ENCODE measurements at regions not wholly inside any gene's neighbourhood (a gene's known extent, or its start where the extent isn't known, plus 50 kb on each side); places are given as distances from the start of the nearest gene placed in this dataset.

DNA sequence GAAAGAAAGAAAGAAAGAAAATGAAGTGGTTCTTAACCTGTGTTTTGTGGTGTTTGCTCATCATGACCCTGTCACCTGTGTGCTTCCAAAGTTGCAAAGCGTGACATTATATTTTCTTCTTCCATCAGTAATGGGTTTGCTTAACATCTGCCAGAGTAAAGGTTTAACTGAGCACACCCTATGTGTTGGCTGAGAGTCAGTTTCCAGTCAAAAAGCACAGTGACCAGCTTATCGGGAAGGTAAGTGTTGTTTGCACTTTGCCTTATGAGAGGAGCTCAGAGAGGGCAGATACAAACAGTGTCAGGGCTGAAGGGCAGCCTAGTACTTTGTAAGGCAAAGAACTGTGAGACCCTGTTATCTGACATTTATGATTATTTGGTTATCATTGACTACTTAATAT is 406.2 kb upstream of the CWC22 start:
- peaks cover 0 to 6% of the 10 kb centered on the region in 2 donors for H3K4me1 ChIP-seq (ENCODE audit: control insufficient read depth in 2 of 2, insufficient read depth in 1 of 2, low read depth in 1 of 2, low read length in 2 of 2)
- no peak overlapping the region for H2BK120ac ChIP-seq (ENCODE audit: low read depth, low read length)
- H3K79me1 ChIP-seq (ENCODE audit: low read depth, low read length) = no peaks in the 10 kb centered on the region
- no peak overlapping the region for H3K18ac ChIP-seq (ENCODE audit: low read length)
- H3K27me3 ChIP-seq (ENCODE audit: control insufficient read depth in 3 of 3, insufficient read depth in 3 of 3, low read depth in 1 of 3, low read length in 3 of 3) = no peaks in the 10 kb centered on the region
- H4K8ac ChIP-seq (ENCODE audit: low read depth, low read length) = no peak overlapping the region
- H3K14ac ChIP-seq (ENCODE audit: low read length) = no peak overlapping the region
- H3K9me3 ChIP-seq (replicated peaks in 1 of 2; ENCODE audit: control insufficient read depth in 2 of 2, insufficient read depth in 1 of 2, low read depth in 1 of 2, low read length in 2 of 2) = no peaks in the 10 kb centered on the region
- no peak overlapping the region for H2BK15ac ChIP-seq (ENCODE audit: low read length)
- no peak overlapping the region for H3K4ac ChIP-seq (ENCODE audit: low read length)
- no peaks in the 10 kb centered on the region for H3K36me3 ChIP-seq (replicated peaks in 1 of 2; ENCODE audit: control insufficient read depth in 2 of 2, insufficient read depth in 2 of 2, low read length in 2 of 2)
- no peak overlapping the region for H2AK5ac ChIP-seq (ENCODE audit: low read depth, low read length)
- no CpG with 5 or more reads among the region's 2 CpGs for WGBS, 2 donors (ENCODE audit: extremely low coverage in 2 of 2, insufficient read length in 2 of 2, insufficient replicate concordance in 1 of 2)
- H3K9ac ChIP-seq (ENCODE audit: low read depth, low read length, poor library complexity) = no peak overlapping the region
- no peak overlapping the region for H4K91ac ChIP-seq (ENCODE audit: low read depth, low read length, poor library complexity)
- H3K27ac ChIP-seq (replicated peaks; ENCODE audit: low read length) = no peak overlapping the region
- no peak overlapping the region for H2BK12ac ChIP-seq (ENCODE audit: low read length)
- H2AFZ ChIP-seq (ENCODE audit: low read length) = no peak overlapping the region
- H2BK5ac ChIP-seq (ENCODE audit: low read length) = no peak overlapping the region
- no peak for DNase-seq (ENCODE audit: low spot score)
- no peak overlapping the region for H3K4me3 ChIP-seq (ENCODE audit: low read length in 2 of 2)
- no peak overlapping the region for H3K23ac ChIP-seq (ENCODE audit: low read depth, low read length, poor library complexity)
- no peak overlapping the region for H3K4me2 ChIP-seq (ENCODE audit: insufficient read depth, low read length, poor library complexity, severe bottlenecking)

GRCh38 chr2:180412219-180412618 is 405.1 kb upstream of the CWC22 start:
- WGBS, 2 donors (ENCODE audit: extremely low coverage in 2 of 2, insufficient read length in 2 of 2, insufficient replicate concordance in 1 of 2) = no CpG with 5 or more reads among the region's 4 CpGs
- no peak overlapping the region for H2AK5ac ChIP-seq (ENCODE audit: low read depth, low read length)
- DNase-seq (ENCODE audit: low spot score) = no peak
- H3K4me3 ChIP-seq (ENCODE audit: low read length in 2 of 2) = no peak overlapping the region
- H3K79me1 ChIP-seq (ENCODE audit: low read depth, low read length) = no peaks in the 10 kb centered on the region
- no peak overlapping the region for H4K91ac ChIP-seq (ENCODE audit: low read depth, low read length, poor library complexity)
- H2BK12ac ChIP-seq (ENCODE audit: low read length) = no peak overlapping the region
- H3K4ac ChIP-seq (ENCODE audit: low read length) = no peak overlapping the region
- no peak overlapping the region for H3K14ac ChIP-seq (ENCODE audit: low read length)
- no peak overlapping the region for H2BK15ac ChIP-seq (ENCODE audit: low read length)
- no peak overlapping the region for H2BK5ac ChIP-seq (ENCODE audit: low read length)
- H3K27me3 ChIP-seq (ENCODE audit: control insufficient read depth in 3 of 3, insufficient read depth in 3 of 3, low read depth in 1 of 3, low read length in 3 of 3) = no peaks in the 10 kb centered on the region
- no peak overlapping the region for H2BK120ac ChIP-seq (ENCODE audit: low read depth, low read length)
- no peak overlapping the region for H3K27ac ChIP-seq (replicated peaks; ENCODE audit: low read length)
- no peaks in the 10 kb centered on the region for H3K9me3 ChIP-seq (replicated peaks in 1 of 2; ENCODE audit: control insufficient read depth in 2 of 2, insufficient read depth in 1 of 2, low read depth in 1 of 2, low read length in 2 of 2)
- no peaks in the 10 kb centered on the region for H3K36me3 ChIP-seq (replicated peaks in 1 of 2; ENCODE audit: control insufficient read depth in 2 of 2, insufficient read depth in 2 of 2, low read length in 2 of 2)
- no peak overlapping the region for H2AFZ ChIP-seq (ENCODE audit: low read length)
- no peak overlapping the region for H4K8ac ChIP-seq (ENCODE audit: low read depth, low read length)
- H3K4me2 ChIP-seq (ENCODE audit: insufficient read depth, low read length, poor library complexity, severe bottlenecking) = no peak overlapping the region
- H3K23ac ChIP-seq (ENCODE audit: low read depth, low read length, poor library complexity) = no peak overlapping the region
- H3K4me1 ChIP-seq (ENCODE audit: control insufficient read depth in 2 of 2, insufficient read depth in 1 of 2, low read depth in 1 of 2, low read length in 2 of 2) = peaks cover 0 to 6% of the 10 kb centered on the region in 2 donors
- no peak overlapping the region for H3K18ac ChIP-seq (ENCODE audit: low read length)
- H3K9ac ChIP-seq (ENCODE audit: low read depth, low read length, poor library complexity) = no peak overlapping the region

GRCh38 chr2:180411661-180412060 is 404.6 kb upstream of the CWC22 start:
- H3K4me2 ChIP-seq (ENCODE audit: insufficient read depth, low read length, poor library complexity, severe bottlenecking) = no peak overlapping the region
- no peak overlapping the region for H3K4ac ChIP-seq (ENCODE audit: low read length)
- H3K9me3 ChIP-seq (replicated peaks in 1 of 2; ENCODE audit: control insufficient read depth in 2 of 2, insufficient read depth in 1 of 2, low read depth in 1 of 2, low read length in 2 of 2) = no peaks in the 10 kb centered on the region
- H3K18ac ChIP-seq (ENCODE audit: low read length) = no peak overlapping the region
- H3K79me1 ChIP-seq (ENCODE audit: low read depth, low read length) = no peaks in the 10 kb centered on the region
- no peak overlapping the region for H3K14ac ChIP-seq (ENCODE audit: low read length)
- H3K4me1 ChIP-seq (ENCODE audit: control insufficient read depth in 2 of 2, insufficient read depth in 1 of 2, low read depth in 1 of 2, low read length in 2 of 2) = peaks cover 0 to 6% of the 10 kb centered on the region in 2 donors
- H2BK12ac ChIP-seq (ENCODE audit: low read length) = no peak overlapping the region
- no peak overlapping the region for H3K4me3 ChIP-seq (ENCODE audit: low read length in 2 of 2)
- H2AK5ac ChIP-seq (ENCODE audit: low read depth, low read length) = no peak overlapping the region
- peak overlapping the region; percentile 1 for H2AFZ ChIP-seq (ENCODE audit: low read length)
- H3K27ac ChIP-seq (replicated peaks; ENCODE audit: low read length) = no peak overlapping the region
- no peak overlapping the region for H4K8ac ChIP-seq (ENCODE audit: low read depth, low read length)
- no peak overlapping the region for H3K23ac ChIP-seq (ENCODE audit: low read depth, low read length, poor library complexity)
- H2BK15ac ChIP-seq (ENCODE audit: low read length) = no peak overlapping the region
- no peak overlapping the region for H2BK5ac ChIP-seq (ENCODE audit: low read length)
- no peaks in the 10 kb centered on the region for H3K36me3 ChIP-seq (replicated peaks in 1 of 2; ENCODE audit: control insufficient read depth in 2 of 2, insufficient read depth in 2 of 2, low read length in 2 of 2)
- no peak for DNase-seq (ENCODE audit: low spot score)
- no peaks in the 10 kb centered on the region for H3K27me3 ChIP-seq (ENCODE audit: control insufficient read depth in 3 of 3, insufficient read depth in 3 of 3, low read depth in 1 of 3, low read length in 3 of 3)
- no peak overlapping the region for H4K91ac ChIP-seq (ENCODE audit: low read depth, low read length, poor library complexity)
- no peak overlapping the region for H3K9ac ChIP-seq (ENCODE audit: low read depth, low read length, poor library complexity)
- no peak overlapping the region for H2BK120ac ChIP-seq (ENCODE audit: low read depth, low read length)
- no CpG with 5 or more reads among the region's 5 CpGs for WGBS, 2 donors (ENCODE audit: extremely low coverage in 2 of 2, insufficient read length in 2 of 2, insufficient replicate concordance in 1 of 2)

DNA sequence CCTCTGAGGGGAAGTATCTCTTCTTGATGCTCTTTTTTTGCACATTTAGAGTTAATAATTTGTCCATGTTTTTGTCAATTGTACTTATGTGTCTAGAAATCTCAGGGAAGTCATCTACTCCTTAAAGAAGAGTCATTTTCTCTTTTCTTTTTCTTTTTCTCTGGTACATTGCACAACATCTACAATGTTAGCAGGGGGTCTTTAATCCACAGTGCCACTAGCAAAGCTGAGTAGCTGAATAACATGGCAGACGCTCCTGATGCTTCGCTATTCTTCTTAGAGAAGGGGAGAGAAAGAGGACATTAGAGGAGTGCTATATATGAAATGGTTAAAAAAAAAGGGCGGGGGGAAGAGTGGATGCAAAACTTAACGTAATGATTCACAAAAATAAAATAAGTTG is 399.6 kb upstream of the CWC22 start:
- Histone ChIP-seq H3K4ac (ENCODE audit: low read length) (no peak overlapping the region), H3K23ac (ENCODE audit: low read depth, low read length, poor library complexity) (no peak overlapping the region), H3K4me1 (ENCODE audit: control insufficient read depth in 2 of 2, insufficient read depth in 1 of 2, low read depth in 1 of 2, low read length in 2 of 2) (peaks cover 0 to 4% of the 10 kb centered on the region in 2 donors), H2BK15ac (ENCODE audit: low read length) (no peak overlapping the region), H3K9ac (ENCODE audit: low read depth, low read length, poor library complexity) (no peak overlapping the region), H3K4me3 (ENCODE audit: low read length in 2 of 2) (no peak overlapping the region), H3K9me3 (replicated peaks in 1 of 2; ENCODE audit: control insufficient read depth in 2 of 2, insufficient read depth in 1 of 2, low read depth in 1 of 2, low read length in 2 of 2) (no peaks in the 10 kb centered on the region), H2AFZ (ENCODE audit: low read length) (peak overlapping the region; percentile 58), H2BK12ac (ENCODE audit: low read length) (no peak overlapping the region), H3K18ac (ENCODE audit: low read length) (no peak overlapping the region), H2BK5ac (ENCODE audit: low read length) (no peak overlapping the region), H4K8ac (ENCODE audit: low read depth, low read length) (no peak overlapping the region), H3K14ac (ENCODE audit: low read length) (no peak overlapping the region), H3K27me3 (ENCODE audit: control insufficient read depth in 3 of 3, insufficient read depth in 3 of 3, low read depth in 1 of 3, low read length in 3 of 3) (no peaks in the 10 kb centered on the region), H3K4me2 (ENCODE audit: insufficient read depth, low read length, poor library complexity, severe bottlenecking) (no peak overlapping the region), H2BK120ac (ENCODE audit: low read depth, low read length) (no peak overlapping the region), H3K79me1 (ENCODE audit: low read depth, low read length) (no peaks in the 10 kb centered on the region), H4K91ac (ENCODE audit: low read depth, low read length, poor library complexity) (no peak overlapping the region), H3K27ac (replicated peaks; ENCODE audit: low read length) (no peak overlapping the region), H3K36me3 (replicated peaks in 1 of 2; ENCODE audit: control insufficient read depth in 2 of 2, insufficient read depth in 2 of 2, low read length in 2 of 2) (no peaks in the 10 kb centered on the region), H2AK5ac (ENCODE audit: low read depth, low read length) (no peak overlapping the region)
- DNase-seq (ENCODE audit: low spot score) = no peak
- no CpG with 5 or more reads among the region's 4 CpGs for WGBS, 2 donors (ENCODE audit: extremely low coverage in 2 of 2, insufficient read length in 2 of 2, insufficient replicate concordance in 1 of 2)

Data from neuronal stem cell (in vitro differentiated cells).